ENCODE measurements at regions not wholly inside any gene's neighbourhood (a gene's known extent, or its start where the extent isn't known, plus 50 kb on each side); places are given as distances from the start of the nearest gene placed in this dataset.

DNA sequence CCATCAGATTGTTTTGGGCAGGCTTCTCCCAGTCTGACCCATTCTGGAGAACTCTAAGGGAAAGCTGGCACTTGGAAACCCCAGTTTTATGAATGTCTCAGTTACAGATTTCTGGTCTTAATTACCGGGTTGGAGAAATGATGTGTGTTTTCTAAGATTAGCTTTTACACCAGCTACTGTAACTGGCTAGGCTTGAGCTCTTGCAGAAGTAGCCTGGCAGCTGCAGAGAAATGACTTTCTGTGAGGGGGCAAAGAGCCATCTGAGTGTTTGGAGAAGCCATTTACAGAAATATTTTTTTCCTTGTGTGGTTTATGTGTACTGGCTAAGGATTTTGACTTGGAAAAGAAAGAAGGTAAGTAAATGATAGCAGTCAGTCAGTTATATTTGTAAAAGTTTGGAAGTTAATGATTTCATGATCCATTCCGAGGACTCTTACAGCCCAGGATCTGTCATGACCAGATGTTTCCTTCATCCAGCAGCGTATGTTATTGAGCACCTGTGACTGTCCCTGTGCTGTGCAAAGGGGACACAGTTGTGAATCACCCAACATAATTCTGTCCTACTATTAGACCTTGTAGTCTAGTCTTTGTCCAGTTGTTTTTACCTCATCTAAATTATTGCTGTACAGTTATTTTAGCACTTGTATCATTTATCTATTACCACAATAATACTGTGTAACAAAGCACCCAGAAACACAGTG, 53.7 kb upstream of the GDNF start:
- Mint-ChIP-seq H3K4me3 (ENCODE audit: low read depth) (no peak overlapping the region), H3K27ac (no peak overlapping the region), H3K36me3 (ENCODE audit: insufficient read depth) (no peaks in the 10 kb centered on the region), H3K27me3 (no peaks in the 10 kb centered on the region), H3K4me1 (ENCODE audit: low read depth) (no peaks in the 10 kb centered on the region), H3K9me3 (ENCODE audit: low read depth) (no peaks in the 10 kb centered on the region)
- DNase-seq (ENCODE audit: low spot score, unreplicated experiment), result no peak
- no peak for TF ChIP-seq CTCF (IDR thresholded peaks at IDR 0.05; ENCODE audit: unreplicated experiment)

DNA sequence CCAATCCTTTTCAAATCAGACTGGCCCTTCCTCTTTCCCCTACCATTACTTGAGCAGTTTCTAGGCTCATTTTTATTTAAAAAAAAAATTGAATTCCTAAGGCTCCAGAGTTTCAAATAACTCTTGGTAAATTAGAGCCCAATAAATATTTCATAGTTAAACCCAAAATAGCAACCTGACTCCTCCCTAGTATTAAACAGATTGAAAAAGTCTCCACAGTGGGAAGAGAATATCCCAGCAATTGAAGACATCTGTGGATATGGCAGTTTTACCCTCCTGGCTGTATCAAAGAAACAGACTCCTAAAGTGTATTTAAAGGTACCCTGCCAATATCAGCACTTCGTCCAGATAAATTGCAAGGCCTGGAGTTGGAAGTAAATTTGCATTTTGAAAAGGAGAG, 52.7 kb upstream of the GDNF start:
- no peak for TF ChIP-seq CTCF (IDR thresholded peaks at IDR 0.05; ENCODE audit: unreplicated experiment)

DNA sequence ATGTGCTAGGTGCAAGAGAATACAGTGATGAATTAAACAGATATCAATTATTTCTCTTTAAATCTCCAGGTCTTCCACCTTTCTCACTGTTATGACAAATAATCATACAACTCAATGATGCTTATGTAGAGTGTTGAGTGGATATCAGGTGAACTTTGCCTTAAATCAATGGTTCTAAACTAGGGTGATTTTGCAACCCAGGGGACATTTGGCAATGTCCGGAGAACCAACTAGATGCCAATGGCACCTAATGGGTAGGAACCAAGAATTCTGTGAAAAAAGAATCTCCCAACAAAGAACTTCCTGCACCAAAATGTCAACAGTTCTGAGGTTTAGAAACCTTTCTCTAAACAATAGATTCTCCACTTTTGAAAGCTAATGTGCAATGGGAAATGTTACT, 52.0 kb upstream of the GDNF start:
- H3K36me3 Mint-ChIP-seq (ENCODE audit: insufficient read depth), result no peaks in the 10 kb centered on the region
- H3K27ac Mint-ChIP-seq, result no peak overlapping the region
- no peak for DNase-seq (ENCODE audit: low spot score, unreplicated experiment)
- H3K4me3 Mint-ChIP-seq (ENCODE audit: low read depth), result no peak overlapping the region
- H3K4me1 Mint-ChIP-seq (ENCODE audit: low read depth), result no peaks in the 10 kb centered on the region
- TF ChIP-seq CTCF (IDR thresholded peaks at IDR 0.05; ENCODE audit: unreplicated experiment), result no peak
- no peaks in the 10 kb centered on the region for H3K9me3 Mint-ChIP-seq (ENCODE audit: low read depth)
- H3K27me3 Mint-ChIP-seq, result peaks cover 3% of the 10 kb centered on the region

More for the DNA sequence above, 52.7 kb upstream of the GDNF start:
- no peak for DNase-seq (ENCODE audit: low spot score, unreplicated experiment)
- peaks cover 3% of the 10 kb centered on the region for H3K27me3 Mint-ChIP-seq
- H3K4me3 Mint-ChIP-seq (ENCODE audit: low read depth), result no peak overlapping the region
- no peak overlapping the region for H3K27ac Mint-ChIP-seq
- H3K9me3 Mint-ChIP-seq (ENCODE audit: low read depth), result no peaks in the 10 kb centered on the region
- H3K4me1 Mint-ChIP-seq (ENCODE audit: low read depth), result no peaks in the 10 kb centered on the region
- no peaks in the 10 kb centered on the region for H3K36me3 Mint-ChIP-seq (ENCODE audit: insufficient read depth)

DNA sequence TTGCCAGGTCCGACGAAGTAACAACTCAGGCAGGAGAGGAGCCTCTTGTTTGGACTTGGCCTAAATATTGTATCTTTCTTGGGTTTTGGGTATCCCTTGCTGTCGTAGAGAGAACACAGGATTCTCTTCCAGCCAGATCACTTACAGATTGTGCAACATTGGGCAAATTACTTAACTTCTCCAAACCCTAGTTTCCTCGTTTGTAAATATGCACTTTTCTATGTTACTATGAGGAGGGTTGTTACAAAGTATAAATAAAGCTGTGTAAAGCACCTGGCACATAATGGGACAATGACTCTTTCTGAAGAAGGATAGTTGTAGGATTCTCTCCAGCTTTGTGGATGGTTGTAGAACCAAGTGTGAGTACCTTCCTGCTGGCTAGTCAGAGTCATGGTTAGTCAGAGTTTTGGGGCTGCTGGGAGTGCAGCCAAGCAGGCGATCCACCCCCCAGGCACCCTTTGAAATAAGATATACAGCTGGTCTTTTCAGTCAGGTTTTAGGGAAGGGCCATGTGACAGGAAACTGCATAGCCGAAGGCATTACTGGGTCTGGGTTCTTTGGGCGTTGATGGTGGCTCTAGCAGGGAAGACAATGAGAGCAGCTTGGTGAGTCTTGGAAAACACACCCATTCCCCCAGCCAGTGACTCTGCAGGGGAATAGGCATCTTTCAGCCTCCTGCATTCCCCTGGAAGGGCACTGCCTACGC, 49.9 kb upstream of the GDNF start:
- peaks cover 2% of the 10 kb centered on the region for H3K4me1 Mint-ChIP-seq (ENCODE audit: low read depth)
- no peaks in the 10 kb centered on the region for H3K9me3 Mint-ChIP-seq (ENCODE audit: low read depth)
- no peak overlapping the region for H3K4me3 Mint-ChIP-seq (ENCODE audit: low read depth)
- no peaks in the 10 kb centered on the region for H3K36me3 Mint-ChIP-seq (ENCODE audit: insufficient read depth)
- peaks cover 3% of the 10 kb centered on the region for H3K27me3 Mint-ChIP-seq
- DNase-seq (ENCODE audit: low spot score, unreplicated experiment), result no peak
- no peak for TF ChIP-seq CTCF (IDR thresholded peaks at IDR 0.05; ENCODE audit: unreplicated experiment)
- no peak overlapping the region for H3K27ac Mint-ChIP-seq

Data from progenitor cell of endocrine pancreas (in vitro differentiated cells).